ENCODE measurements at regions not wholly inside any gene's neighbourhood (a gene's known extent, or its start where the extent isn't known, plus 50 kb on each side); places are given as distances from the start of the nearest gene placed in this dataset.
A peak's percentile ranks its signal among the peaks of the same experiment; 100 is the strongest.
"Not testable (repeated sequence)": the region's sequence is repeated elsewhere in the genome, so short reads cannot be mapped to it uniquely, and the experiment has no call there.

DNA sequence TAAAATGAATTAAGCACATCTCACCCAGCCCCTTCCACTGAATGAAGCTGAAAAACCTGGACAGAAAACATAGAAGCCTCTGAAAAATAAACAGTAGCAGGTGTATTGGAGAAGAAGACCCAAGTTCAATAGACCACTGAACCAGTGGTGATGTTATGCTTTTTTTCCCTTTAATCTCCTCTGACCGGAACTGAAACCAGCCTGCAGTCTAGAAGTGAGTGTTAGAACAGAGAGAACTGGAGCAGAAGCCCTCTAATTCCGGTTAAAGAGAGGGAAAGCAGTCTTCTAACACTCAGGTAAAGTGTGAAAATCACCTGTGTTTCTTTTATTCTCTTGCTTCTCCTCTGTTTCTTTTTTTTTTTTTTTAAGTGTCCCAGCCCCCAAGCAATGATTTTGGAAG, 83.5 kb upstream of the CCL21 start:
- no peak for DNase-seq (ENCODE audit: low spot score)

- no peak for DNase-seq (ENCODE audit: low spot score)
Observed at GRCh38 chr9:34783951-34784487, 74.1 kb upstream of the CCL21 start.

DNA sequence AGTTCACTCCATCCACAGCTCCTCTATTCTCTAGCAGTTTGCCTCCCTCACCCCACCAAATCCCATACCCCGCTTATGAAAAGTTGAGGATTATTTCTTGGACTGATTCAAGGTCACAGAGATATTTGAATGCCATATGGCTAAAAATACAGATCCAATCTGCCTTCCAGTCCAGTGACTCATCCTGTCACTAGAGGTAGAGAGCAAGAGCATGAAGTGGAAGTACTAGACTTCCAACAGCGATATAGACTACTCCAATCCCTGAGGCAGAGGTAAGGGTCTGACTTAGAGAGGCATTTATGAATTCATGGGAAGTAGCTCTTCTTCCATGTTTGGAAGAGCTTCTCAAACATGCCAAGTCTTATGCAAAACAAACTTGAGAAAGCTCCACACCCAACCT, 72.4 kb upstream of the CCL21 start:
- DNase-seq (ENCODE audit: low spot score), result no peak

- DNase-seq (ENCODE audit: low spot score), result no peak
Observed at GRCh38 chr9:34777666-34778065, 67.7 kb upstream of the CCL21 start.

DNA sequence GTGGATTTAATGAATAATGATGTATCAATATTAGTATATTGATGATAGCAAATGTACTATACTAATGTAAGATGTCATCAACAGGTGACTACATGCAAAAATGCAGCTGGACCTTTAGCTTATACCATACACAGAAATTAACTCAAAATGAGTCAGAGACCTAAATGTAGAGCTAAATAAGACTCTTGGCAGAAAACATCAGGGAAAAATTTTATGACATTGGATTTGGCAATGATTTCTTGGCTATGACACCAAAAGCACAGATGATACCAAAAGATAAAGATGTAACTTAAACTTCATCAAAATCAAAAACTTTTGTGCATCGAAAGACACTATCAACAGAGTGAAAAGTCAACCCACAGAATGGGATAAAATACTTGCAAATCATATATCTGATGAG, 64.0 kb upstream of the CCL21 start:
- no peak for DNase-seq (ENCODE audit: low spot score)

DNA sequence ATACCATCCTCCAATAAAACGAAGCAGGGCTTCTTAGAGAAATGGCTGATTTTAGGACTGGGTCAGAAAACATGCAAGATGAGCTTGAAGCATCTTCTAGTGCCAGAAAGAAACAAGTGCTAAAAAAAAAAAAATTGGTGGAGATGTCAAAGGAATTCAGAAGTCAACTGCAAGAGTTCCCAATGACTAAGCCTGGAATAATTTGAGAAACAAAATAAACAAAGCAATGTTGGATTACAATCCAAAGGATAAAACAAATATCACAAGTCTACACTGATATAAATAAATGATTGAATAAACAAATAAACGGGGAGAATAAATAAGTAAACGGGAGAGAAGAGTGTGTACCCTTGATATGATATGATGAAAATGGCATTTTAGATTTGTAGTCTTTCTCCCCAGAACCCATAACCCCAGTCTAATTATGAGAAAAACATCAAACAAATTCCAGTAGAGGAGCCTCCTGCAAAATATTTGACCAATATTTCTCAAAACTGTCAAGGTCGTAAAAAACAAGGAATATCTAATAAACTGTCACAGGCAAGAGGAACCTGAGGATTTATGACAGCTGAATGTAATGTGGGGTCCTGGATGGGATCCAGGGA, 63.5 kb upstream of the CCL21 start:
- DNase-seq (ENCODE audit: low spot score), result no peak

- no peak for DNase-seq (ENCODE audit: low spot score)
Observed at GRCh38 chr9:34771007-34771406, 61.1 kb upstream of the CCL21 start.

GRCh38 chr9:34767087-34767486, 57.2 kb upstream of the CCL21 start:
- not testable (repeated sequence) for DNase-seq (ENCODE audit: low spot score)

GRCh38 chr9:34760196-34761040, 50.5 kb upstream of the CCL21 start:
- peak; percentile 68 for DNase-seq (ENCODE audit: low spot score)
